Mesenchymal stem cell (in vitro differentiated cells and primary cell): ENCODE measurements at regions not wholly inside any gene's neighbourhood (a gene's known extent, or its start where the extent isn't known, plus 50 kb on each side); places are given as distances from the start of the nearest gene placed in this dataset.

Source experiments
- DNase-seq: peaks from one replicate; pipeline ENCODE4 v3.0.0-alpha.2; 2013
- H2AFZ ChIP-seq: one replicate; pipeline ENCODE4 v1.6.1; 2013; ENCODE audit warnings: low read depth, mild to moderate bottlenecking, control low read depth, inconsistent platforms, low read length, moderate library complexity
- H2AK5ac ChIP-seq: 2 replicates; pipeline ENCODE4 v1.6.1; 2013; ENCODE audit warnings: low read length, moderate library complexity, mild to moderate bottlenecking, inconsistent platforms; ENCODE audit not compliant: severe bottlenecking
- H2BK120ac ChIP-seq: one replicate; pipeline ENCODE4 v1.6.1; 2013; ENCODE audit warnings: low read depth, mild to moderate bottlenecking, inconsistent platforms, low read length, moderate library complexity
- H2BK12ac ChIP-seq, 2 experiments: one replicate each; pipeline ENCODE4 v1.6.1; 2013; ENCODE audit warnings: inconsistent platforms in 2 of 2, low read length in 2 of 2, mild to moderate bottlenecking in 2 of 2, moderate library complexity in 2 of 2, control low read depth in 1 of 2
- H2BK15ac ChIP-seq: one replicate; pipeline ENCODE4 v1.6.1; 2013; ENCODE audit warnings: mild to moderate bottlenecking, low read depth, inconsistent platforms; ENCODE audit not compliant: poor library complexity, severe bottlenecking
- H2BK5ac ChIP-seq: 2 replicates; pipeline ENCODE4 v1.6.1; 2013; ENCODE audit warnings: low read depth, mild to moderate bottlenecking, low read length, control low read depth, inconsistent platforms; ENCODE audit not compliant: poor library complexity, severe bottlenecking
- H3K14ac ChIP-seq, 2 experiments: one replicate each; pipeline ENCODE4 v1.6.1; 2013; ENCODE audit warnings: inconsistent platforms in 2 of 2, low read length in 2 of 2, control low read depth in 1 of 2, mild to moderate bottlenecking in 1 of 2, moderate library complexity in 1 of 2
- H3K18ac ChIP-seq, 2 experiments: one replicate each; pipeline ENCODE4 v1.6.1; 2013; ENCODE audit warnings: inconsistent platforms in 2 of 2, low read length in 2 of 2, control low read depth in 1 of 2, low read depth in 1 of 2, mild to moderate bottlenecking in 1 of 2
- H3K23ac ChIP-seq, 2 experiments: one replicate each; pipeline ENCODE4 v1.6.1; 2013; ENCODE audit warnings: inconsistent platforms in 2 of 2, low read length in 2 of 2, mild to moderate bottlenecking in 2 of 2, moderate library complexity in 2 of 2, control low read depth in 1 of 2
- H3K27ac ChIP-seq: 2 replicates; pipeline ENCODE4 v1.5.1; 2013; ENCODE audit warnings: mild to moderate bottlenecking, moderate library complexity, low read length, control low read depth, inconsistent platforms; ENCODE audit not compliant: poor library complexity, severe bottlenecking
- H3K27me3 ChIP-seq, 2 experiments: 2 replicates each; pipeline versions ENCODE4 v1.6.1 to v1.7.0; 2013; ENCODE audit warnings: low read length in 2 of 2, mild to moderate bottlenecking in 2 of 2, moderate library complexity in 2 of 2, control low read depth in 1 of 2, inconsistent platforms in 1 of 2; ENCODE audit not compliant: control insufficient read depth in 1 of 2, insufficient read depth in 1 of 2
- H3K36me3 ChIP-seq, 2 experiments: 2 replicates each; pipeline versions ENCODE4 v1.6.1 to v1.7.0; 2013; ENCODE audit warnings: low read length in 2 of 2, control low read depth in 1 of 2, inconsistent platforms in 1 of 2, low read depth in 1 of 2, mild to moderate bottlenecking in 1 of 2; ENCODE audit not compliant: insufficient read depth in 2 of 2, control insufficient read depth in 1 of 2
- H3K4ac ChIP-seq, 2 experiments: one replicate each; pipeline ENCODE4 v1.6.1; 2013; ENCODE audit warnings: inconsistent platforms in 2 of 2, low read length in 2 of 2, mild to moderate bottlenecking in 2 of 2, moderate library complexity in 2 of 2, control low read depth in 1 of 2, low read depth in 1 of 2
- H3K4me1 ChIP-seq: 2 replicates; pipeline ENCODE4 v1.6.1; 2013; ENCODE audit warnings: low read depth, low read length, control low read depth; ENCODE audit not compliant: control insufficient read depth, insufficient read depth
- H3K4me2 ChIP-seq: 2 replicates; pipeline ENCODE4 v1.6.1; 2013; ENCODE audit warnings: low read length, mild to moderate bottlenecking, inconsistent platforms; ENCODE audit not compliant: poor library complexity, severe bottlenecking
- H3K4me3 ChIP-seq, 2 experiments: 2 replicates each; pipeline versions ENCODE4 v1.5.1 to v1.7.0; 2013; ENCODE audit warnings: low read length in 2 of 2, mild to moderate bottlenecking in 2 of 2, control low read depth in 1 of 2, low read depth in 1 of 2; ENCODE audit not compliant: insufficient read depth in 1 of 2
- H3K79me1 ChIP-seq: replicated peaks from 2 replicates; pipeline ENCODE4 v1.6.1; 2013; ENCODE audit warnings: mild to moderate bottlenecking, control low read depth, low read length, inconsistent platforms; ENCODE audit not compliant: poor library complexity, severe bottlenecking
- H3K9ac ChIP-seq: 2 replicates; pipeline ENCODE4 v1.7.0; 2013; ENCODE audit warnings: mild to moderate bottlenecking, low read length, moderate library complexity
- H3K9me3 ChIP-seq: 2 replicates; pipeline ENCODE4 v1.7.0; 2013; ENCODE audit warnings: mild to moderate bottlenecking, low read length; ENCODE audit not compliant: control insufficient read depth
- H4K8ac ChIP-seq: one replicate; pipeline ENCODE4 v1.6.1; 2013; ENCODE audit warnings: inconsistent platforms, mild to moderate bottlenecking, low read length, moderate library complexity
- H4K91ac ChIP-seq: one replicate; pipeline ENCODE4 v1.6.1; 2013; ENCODE audit warnings: mild to moderate bottlenecking, low read length, inconsistent platforms
- WGBS: methylation state at CpG from one replicate; pipeline ENCODE4 v1.1.7; 2013; ENCODE audit warnings: mixed read lengths; 5-methylcytosine and 5-hydroxymethylcytosine counted together

DNA sequence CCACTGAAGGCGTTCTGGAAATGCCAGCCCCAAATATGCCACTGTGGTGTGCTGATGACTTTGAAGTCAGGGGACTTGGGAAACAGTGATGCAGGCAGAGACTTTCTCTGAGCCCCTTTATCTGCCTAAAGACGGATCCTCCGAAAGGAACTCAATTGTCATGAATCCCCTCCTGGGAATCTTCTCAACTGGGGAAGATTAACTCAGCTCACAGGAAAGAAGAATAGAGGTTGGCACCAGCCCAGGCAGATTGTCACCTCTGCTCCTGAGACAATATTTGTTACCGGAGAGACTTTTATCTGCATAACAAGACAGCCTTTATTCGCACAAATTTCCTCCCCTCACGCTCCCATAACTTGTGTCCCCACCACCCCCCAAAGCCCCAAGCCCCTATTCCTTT lies 414.4 kb downstream of the FUT8 start:
- H3K4me1 ChIP-seq = peaks cover 2% of the 10 kb centered on the region
- 80% methylated on average over 6 of the region's 6 CpGs for WGBS
- H2BK12ac ChIP-seq = no peak overlapping the region

DNA sequence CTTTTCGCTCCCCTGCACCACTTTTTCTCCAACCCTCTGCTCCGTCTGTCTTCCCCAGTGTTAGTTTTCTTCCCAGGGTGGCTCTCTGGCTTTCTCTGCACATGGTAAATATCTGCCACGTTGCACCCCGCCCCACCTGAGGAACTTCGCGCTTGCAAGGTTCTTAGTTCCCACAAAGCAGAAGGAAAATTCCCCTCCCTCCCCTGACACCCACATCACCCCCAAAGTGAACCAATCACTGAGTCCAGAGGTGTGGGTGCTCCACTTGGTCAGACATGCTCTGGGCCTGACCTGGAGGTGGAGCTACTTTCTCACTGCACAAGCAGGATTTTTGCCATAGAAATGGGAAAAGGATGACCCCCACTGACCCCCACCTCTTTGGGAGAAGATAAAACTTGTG lies 415.0 kb downstream of the FUT8 start:
- Histone ChIP-seq H4K8ac (no peak overlapping the region), H4K91ac (no peak overlapping the region)
- WGBS = 79% methylated on average over 6 of the region's 6 CpGs

More for the DNA sequence above, 414.4 kb downstream of the FUT8 start:
- no peak for DNase-seq
- Histone ChIP-seq H2BK15ac (no peak overlapping the region), H3K27ac (no peak overlapping the region), H4K8ac (no peak overlapping the region), H3K36me3 (no peaks in the 10 kb centered on the region), H3K27me3 (peaks cover 43 to 53% of the 10 kb centered on the region in 2 experiments), H3K9ac (no peak overlapping the region), H3K18ac (no peak overlapping the region), H2AFZ (no peak overlapping the region), H3K14ac (no peak overlapping the region), H3K9me3 (no peaks in the 10 kb centered on the region), H2AK5ac (no peak overlapping the region), H3K4ac (no peak overlapping the region), H3K4me2 (no peak overlapping the region), H3K23ac (no peak overlapping the region), H3K79me1 (no peaks in the 10 kb centered on the region), H4K91ac (no peak overlapping the region), H2BK120ac (no peak overlapping the region), H3K4me3 (no peak overlapping the region), H2BK5ac (no peak overlapping the region)

DNA sequence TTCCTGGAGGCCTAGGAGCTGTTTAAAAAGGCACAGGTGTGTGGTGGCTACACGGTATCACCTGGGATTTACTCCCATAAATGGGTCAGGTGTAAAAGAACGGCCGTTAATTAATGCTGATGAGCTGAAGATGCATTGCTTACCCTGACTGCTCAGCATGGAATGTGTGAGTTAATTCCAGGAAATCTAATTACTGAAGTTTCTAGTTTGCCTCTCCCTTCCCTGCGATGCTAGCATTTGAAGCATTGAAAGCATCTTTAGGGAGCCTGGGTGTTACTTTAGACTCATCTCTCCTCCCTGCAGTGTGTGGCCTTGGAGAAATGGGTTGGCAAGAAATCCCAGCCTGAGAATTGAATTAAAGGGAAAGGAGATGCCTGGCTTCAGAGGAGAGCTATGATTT lies 415.9 kb downstream of the FUT8 start:
- peaks cover 6% of the 10 kb centered on the region for H3K4me1 ChIP-seq
- H3K14ac ChIP-seq = no peak overlapping the region
- H4K91ac ChIP-seq = no peak overlapping the region
- no peaks in the 10 kb centered on the region for H3K9me3 ChIP-seq
- no peak overlapping the region for H2AK5ac ChIP-seq
- no peaks in the 10 kb centered on the region for H3K36me3 ChIP-seq
- H3K4me3 ChIP-seq = no peak overlapping the region
- H4K8ac ChIP-seq = no peak overlapping the region
- DNase-seq = no peak
- H3K23ac ChIP-seq = no peak overlapping the region
- H3K27me3 ChIP-seq = peaks cover 30 to 40% of the 10 kb centered on the region in 2 experiments
- H3K4ac ChIP-seq = no peak overlapping the region
- no peak overlapping the region for H2AFZ ChIP-seq
- H3K9ac ChIP-seq = no peak overlapping the region
- H2BK5ac ChIP-seq = no peak overlapping the region
- H3K4me2 ChIP-seq = no peak overlapping the region
- no peak overlapping the region for H2BK120ac ChIP-seq
- whole genome bisulfite sequencing = 70% methylated on average over 4 of the region's 4 CpGs
- H2BK12ac ChIP-seq = no peak overlapping the region
- H2BK15ac ChIP-seq = no peak overlapping the region
- H3K27ac ChIP-seq = no peak overlapping the region
- no peaks in the 10 kb centered on the region for H3K79me1 ChIP-seq
- no peak overlapping the region for H3K18ac ChIP-seq

More for the DNA sequence above, 415.0 kb downstream of the FUT8 start:
- Histone ChIP-seq H2AK5ac (no peak overlapping the region), H2BK5ac (no peak overlapping the region), H2BK15ac (no peak overlapping the region), H3K9ac (no peak overlapping the region), H3K27me3 (peaks cover 37 to 48% of the 10 kb centered on the region in 2 experiments), H2BK12ac (no peak overlapping the region), H3K4ac (no peak overlapping the region), H3K27ac (no peak overlapping the region), H3K23ac (no peak overlapping the region), H2AFZ (no peak overlapping the region), H3K79me1 (no peaks in the 10 kb centered on the region), H3K4me1 (peaks cover 2% of the 10 kb centered on the region), H2BK120ac (no peak overlapping the region), H3K18ac (no peak overlapping the region), H3K4me2 (no peak overlapping the region), H3K9me3 (no peaks in the 10 kb centered on the region), H3K36me3 (no peaks in the 10 kb centered on the region), H3K14ac (no peak overlapping the region), H3K4me3 (no peak overlapping the region)
- DNase-seq = no peak

DNA sequence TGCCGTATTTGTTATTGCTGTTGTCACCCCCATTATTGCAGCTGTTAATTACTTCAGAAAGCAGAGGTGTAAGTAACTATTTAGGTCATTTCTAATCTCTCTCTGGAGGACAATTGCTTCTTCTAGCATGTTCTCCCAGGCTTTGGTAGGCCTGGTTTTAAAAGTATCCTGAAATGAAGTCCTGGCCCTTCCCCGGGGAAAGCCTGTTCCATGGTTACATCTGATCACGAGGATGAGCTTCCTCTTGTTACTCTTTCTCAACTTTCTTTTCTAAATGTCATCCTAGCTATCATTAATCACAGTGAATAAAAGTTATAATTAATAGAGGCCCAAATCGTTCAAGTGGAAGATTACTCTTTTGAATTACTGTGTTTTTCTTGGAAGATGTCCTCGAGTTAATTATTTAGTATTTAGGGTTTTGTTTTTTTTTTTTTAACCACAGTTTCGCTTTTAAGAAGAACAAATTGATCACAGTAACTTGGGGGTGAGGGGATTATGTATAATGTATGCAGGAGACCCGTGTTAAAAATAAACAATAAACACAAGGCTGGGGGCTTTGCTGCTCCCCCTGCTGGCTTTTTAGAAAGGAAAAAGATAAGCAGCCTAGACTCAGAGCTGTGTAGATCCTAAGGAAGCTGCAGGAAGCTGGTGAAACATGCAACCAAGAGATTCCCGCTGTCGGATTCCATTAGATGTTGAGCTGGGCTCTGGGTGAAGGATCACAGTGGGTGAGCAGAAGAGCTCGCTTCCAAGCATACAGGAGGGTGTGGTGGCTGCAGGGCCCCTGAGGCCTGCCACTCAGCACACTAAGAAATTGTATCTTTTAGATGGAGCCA lies 420.1 kb downstream of the FUT8 start:
- Histone ChIP-seq H3K27ac (peak overlapping the region; percentile 52), H2AFZ (no peak overlapping the region), H3K36me3 (no peaks in the 10 kb centered on the region), H3K27me3 (peaks cover 17 to 27% of the 10 kb centered on the region in 2 experiments), H3K14ac (no peak overlapping the region), H2BK5ac (no peak overlapping the region), H3K4me3 (peak overlapping the region in 1 of 2 experiments; percentile 17), H2AK5ac (no peak overlapping the region), H2BK12ac (no peak overlapping the region), H3K4me1 (peaks cover 9% of the 10 kb centered on the region), H3K23ac (no peak overlapping the region), H2BK15ac (no peak overlapping the region), H4K91ac (no peak overlapping the region), H3K79me1 (no peaks in the 10 kb centered on the region), H3K18ac (no peak overlapping the region), H3K9ac (peak overlapping the region; percentile 57), H2BK120ac (no peak overlapping the region), H4K8ac (no peak overlapping the region), H3K4ac (no peak overlapping the region), H3K4me2 (peak overlapping the region; percentile 32), H3K9me3 (no peaks in the 10 kb centered on the region)
- 50% methylated on average over 6 of the region's 10 CpGs for WGBS
- peak; percentile 11 for DNase-seq
